HG02970 (cell line): ENCODE measurements at regions not wholly inside any gene's neighbourhood (a gene's known extent, or its start where the extent isn't known, plus 50 kb on each side); places are given as distances from the start of the nearest gene placed in this dataset.
"Not testable (repeated sequence)": the region's sequence is repeated elsewhere in the genome, so short reads cannot be mapped to it uniquely, and the experiment has no call there.

Experiments used
- ATAC-seq: cut with Tn5 transposase; IDR thresholded peaks from one replicate; pipeline ENCODE4 v1.9.1; 2021; ENCODE audit warnings: mild to moderate bottlenecking, moderate library complexity, moderate number of reproducible peaks; ENCODE audit not compliant: unreplicated experiment, low FRiP score

- ATAC-seq = no peak
Measured at GRCh38 chr12:131643631-131644452, 67.0 kb upstream of the SFSWAP start.

GRCh38 chr12:131644481-131644880, 66.4 kb upstream of the SFSWAP start:
- no peak for ATAC-seq

- ATAC-seq = not testable (repeated sequence)
Measured at GRCh38 chr12:131644917-131645316, 66.0 kb upstream of the SFSWAP start.

GRCh38 chr12:131645557-131645956, 65.3 kb upstream of the SFSWAP start:
- not testable (repeated sequence) for ATAC-seq

- ATAC-seq = not testable (repeated sequence)
Measured at GRCh38 chr12:131646444-131646843, 64.4 kb upstream of the SFSWAP start.

GRCh38 chr12:131647667-131648066, 63.2 kb upstream of the SFSWAP start:
- ATAC-seq = no peak

GRCh38 chr12:131655469-131656174, 55.3 kb upstream of the SFSWAP start:
- ATAC-seq = not testable (repeated sequence)

- ATAC-seq = not testable (repeated sequence)
Measured at GRCh38 chr12:131656796-131657195, 54.1 kb upstream of the SFSWAP start.

GRCh38 chr12:131658605-131659004, 52.3 kb upstream of the SFSWAP start:
- not testable (repeated sequence) for ATAC-seq

GRCh38 chr12:131659484-131659883, 51.4 kb upstream of the SFSWAP start:
- ATAC-seq = not testable (repeated sequence)

- not testable (repeated sequence) for ATAC-seq
Measured at GRCh38 chr12:131659976-131660375, 50.9 kb upstream of the SFSWAP start.

- not testable (repeated sequence) for ATAC-seq
Measured at GRCh38 chr12:131660401-131660800, 50.5 kb upstream of the SFSWAP start.
